ENCODE measurements at regions not wholly inside any gene's neighbourhood (a gene's known extent, or its start where the extent isn't known, plus 50 kb on each side); places are given as distances from the start of the nearest gene placed in this dataset.

GRCh38 chr4:38590046-38590445 lies 74.0 kb upstream of the KLF3 start:
- no peaks in the 10 kb centered on the region for H3K36me3 ChIP-seq
- no peak overlapping the region for H3K27ac ChIP-seq
- no peak for TF ChIP-seq CTCF (IDR thresholded peaks at IDR 0.05)
- no peak for DNase-seq (ENCODE audit: low spot score in 2 of 2)
- no peak overlapping the region for H3K4me3 ChIP-seq
- H3K27me3 ChIP-seq = no peaks in the 10 kb centered on the region
- H3K4me1 ChIP-seq = no peaks in the 10 kb centered on the region
- intact Hi-C loops (cut with DNase I) = no loop called here
- no peaks in the 10 kb centered on the region for H3K9me3 ChIP-seq

GRCh38 chr4:38591617-38592337 lies 72.2 kb upstream of the KLF3 start:
- DNase-seq (ENCODE audit: low spot score in 2 of 2) = no peak
- Histone ChIP-seq H3K4me1 (no peaks in the 10 kb centered on the region), H3K4me3 (no peak overlapping the region), H3K27me3 (no peaks in the 10 kb centered on the region), H3K9me3 (no peaks in the 10 kb centered on the region), H3K36me3 (no peaks in the 10 kb centered on the region), H3K27ac (no peak overlapping the region)
- intact Hi-C loops (cut with DNase I) = no loop called here
- TF ChIP-seq CTCF (IDR thresholded peaks at IDR 0.05) = no peak

- no peaks in the 10 kb centered on the region for H3K36me3 ChIP-seq
- H3K9me3 ChIP-seq = no peaks in the 10 kb centered on the region
- TF ChIP-seq CTCF (IDR thresholded peaks at IDR 0.05) = no peak
- no peak overlapping the region for H3K4me3 ChIP-seq
- H3K27me3 ChIP-seq = no peaks in the 10 kb centered on the region
- no peak overlapping the region for H3K27ac ChIP-seq
- intact Hi-C loops (cut with DNase I) = no loop called here
- no peak for DNase-seq (ENCODE audit: low spot score in 2 of 2)
- no peaks in the 10 kb centered on the region for H3K4me1 ChIP-seq
These were observed 65.5 kb upstream of the KLF3 start for GRCh38 chr4:38598489-38598888.

- no peaks in the 10 kb centered on the region for H3K27me3 ChIP-seq
- no peaks in the 10 kb centered on the region for H3K36me3 ChIP-seq
- no peak for DNase-seq (ENCODE audit: low spot score in 2 of 2)
- TF ChIP-seq CTCF (IDR thresholded peaks at IDR 0.05) = no peak
- intact Hi-C loops (cut with DNase I) = loop anchor here (5.0 kb wide), 1 partner anchor 187 kb away; no protein-coding TSS in a partner anchor
- H3K9me3 ChIP-seq = no peaks in the 10 kb centered on the region
- no peak overlapping the region for H3K4me3 ChIP-seq
- H3K4me1 ChIP-seq = no peaks in the 10 kb centered on the region
- no peak overlapping the region for H3K27ac ChIP-seq
These were observed 63.4 kb upstream of the KLF3 start for GRCh38 chr4:38600575-38600974.

GRCh38 chr4:38601244-38601915 lies 62.6 kb upstream of the KLF3 start:
- Histone ChIP-seq H3K27me3 (no peaks in the 10 kb centered on the region), H3K4me3 (no peak overlapping the region), H3K36me3 (no peaks in the 10 kb centered on the region), H3K27ac (no peak overlapping the region), H3K4me1 (no peaks in the 10 kb centered on the region), H3K9me3 (no peaks in the 10 kb centered on the region)
- no peak for TF ChIP-seq CTCF (IDR thresholded peaks at IDR 0.05)
- no peak for DNase-seq (ENCODE audit: low spot score in 2 of 2)
- intact Hi-C loops (cut with DNase I) = loop anchor here (5.0 kb wide), 1 partner anchor 186 kb away; no protein-coding TSS in a partner anchor

All from ascending aorta (tissue), 2 donors.